Astrocyte (in vitro differentiated cells and primary cell): ENCODE measurements at regions not wholly inside any gene's neighbourhood (a gene's known extent, or its start where the extent isn't known, plus 50 kb on each side); places are given as distances from the start of the nearest gene placed in this dataset.

Experiments used
- DNase-seq: peaks from one replicate; pipeline ENCODE4 v3.0.0-alpha.2; 2010; ENCODE audit warnings: low read depth
- FAIRE-seq: peaks from 2 replicates; lab custom pipeline; 2011; peaks lifted over from hg19 to GRCh38; lab: Jason Lieb, UNC
- H2AFZ ChIP-seq: 2 replicates; pipeline ENCODE4 v1.6.0; 2012; ENCODE audit warnings: low read depth, low read length, inconsistent platforms
- H3K27ac ChIP-seq: 2 replicates; pipeline ENCODE4 v1.5.1; 2011; ENCODE audit warnings: low read depth, low read length, inconsistent platforms
- H3K27me3 ChIP-seq: 2 replicates; pipeline ENCODE4 v1.6.0; 2011; ENCODE audit warnings: low read length, inconsistent platforms; ENCODE audit not compliant: insufficient read depth
- H3K36me3 ChIP-seq: 2 replicates; pipeline ENCODE4 v1.5.1; 2011; ENCODE audit warnings: low read length, inconsistent platforms; ENCODE audit not compliant: insufficient read depth
- H3K4me1 ChIP-seq: 2 replicates; pipeline ENCODE4 v1.5.1; 2011; ENCODE audit warnings: low read length, inconsistent platforms; ENCODE audit not compliant: insufficient read depth
- H3K4me2 ChIP-seq: 2 replicates; pipeline ENCODE4 v1.6.0; 2012; ENCODE audit warnings: low read length, inconsistent platforms
- H3K4me3 ChIP-seq: 2 replicates; pipeline ENCODE4 v1.5.1; 2011; ENCODE audit warnings: low read depth, mild to moderate bottlenecking, low read length, inconsistent platforms; ENCODE audit not compliant: insufficient read depth
- H3K79me2 ChIP-seq: 2 replicates; pipeline ENCODE4 v1.6.0; 2012; ENCODE audit warnings: mild to moderate bottlenecking, low read length, inconsistent platforms; ENCODE audit not compliant: insufficient read depth
- H3K9ac ChIP-seq: 2 replicates; pipeline ENCODE4 v1.6.0; 2012; ENCODE audit warnings: mild to moderate bottlenecking, low read length, inconsistent platforms
- H3K9me3 ChIP-seq: 2 replicates; pipeline ENCODE4 v1.5.1; 2012; ENCODE audit warnings: low read depth, mild to moderate bottlenecking, low read length, inconsistent platforms; ENCODE audit not compliant: insufficient read depth
- H4K20me1 ChIP-seq: 2 replicates; pipeline ENCODE4 v1.6.0; 2012; ENCODE audit warnings: low read length, inconsistent platforms; ENCODE audit not compliant: insufficient read depth
- H3K27ac Mint-ChIP-seq: one replicate; pipeline ENCODE4 v1.8.0; 2021; ENCODE audit warnings: mild to moderate bottlenecking, mixed read lengths; ENCODE audit not compliant: unreplicated experiment
- H3K27me3 Mint-ChIP-seq: one replicate; pipeline ENCODE4 v1.8.0; 2021; ENCODE audit warnings: low read depth, mixed read lengths; ENCODE audit not compliant: unreplicated experiment
- H3K36me3 Mint-ChIP-seq: one replicate; pipeline ENCODE4 v1.8.0; 2021; ENCODE audit warnings: low read depth, mixed read lengths; ENCODE audit not compliant: unreplicated experiment
- H3K4me1 Mint-ChIP-seq: one replicate; pipeline ENCODE4 v1.8.0; 2021; ENCODE audit warnings: low read depth, mixed read lengths; ENCODE audit not compliant: unreplicated experiment
- H3K4me3 Mint-ChIP-seq: one replicate; pipeline ENCODE4 v1.8.0; 2021; ENCODE audit warnings: mild to moderate bottlenecking, moderate library complexity, mixed read lengths; ENCODE audit not compliant: unreplicated experiment
- H3K9me3 Mint-ChIP-seq: one replicate; pipeline ENCODE4 v1.8.0; 2021; ENCODE audit warnings: mild to moderate bottlenecking, mixed read lengths; ENCODE audit not compliant: unreplicated experiment
- EZH2 ChIP-seq: IDR thresholded peaks from 2 replicates; pipeline ENCODE4 v1.6.1; 2012; ENCODE audit warnings: mild to moderate bottlenecking, low read length, inconsistent platforms; ENCODE audit not compliant: insufficient read depth
- TF ChIP-seq, protein P1 (sequence below): IDR thresholded peaks from 2 replicates; pipeline ENCODE4 v1.5.1; 2011; ENCODE audit warnings: low read depth, mild to moderate bottlenecking, inconsistent platforms, low read length, moderate library complexity; ENCODE audit not compliant: insufficient read depth

DNA sequence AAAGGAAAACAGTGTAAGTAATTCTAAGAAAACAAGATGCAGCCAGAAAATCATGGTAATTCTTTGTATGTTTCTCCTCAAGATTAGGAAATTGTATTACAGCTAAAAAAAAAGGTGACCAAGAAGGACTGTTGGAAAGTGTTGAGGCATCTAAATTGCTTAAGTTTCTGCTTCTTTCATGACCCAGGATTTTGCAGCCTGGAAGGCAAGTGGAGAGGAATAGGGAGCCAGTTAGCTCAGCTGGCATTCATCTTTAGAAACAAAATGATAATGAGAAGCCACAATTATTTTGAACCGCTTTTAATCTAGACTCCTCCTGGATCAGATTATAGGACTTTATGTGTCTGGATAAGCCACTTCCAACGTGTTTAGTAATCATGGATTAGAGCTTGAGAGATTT, 56.8 kb upstream of the TMEM229A start:
- Histone ChIP-seq H3K79me2 (no peaks in the 10 kb centered on the region), H4K20me1 (no peaks in the 10 kb centered on the region), H3K27ac (no peak overlapping the region), H3K9ac (no peak overlapping the region), H3K4me1 (no peaks in the 10 kb centered on the region), H3K4me3 (no peak overlapping the region), H3K36me3 (no peaks in the 10 kb centered on the region), H3K4me2 (no peak overlapping the region), H2AFZ (no peak overlapping the region), H3K9me3 (no peaks in the 10 kb centered on the region), H3K27me3 (no peaks in the 10 kb centered on the region)
- H3K27me3 Mint-ChIP-seq, result no peaks in the 10 kb centered on the region
- no peak for FAIRE-seq
- H3K4me1 Mint-ChIP-seq, result no peaks in the 10 kb centered on the region
- H3K4me3 Mint-ChIP-seq, result no peak overlapping the region
- no peaks in the 10 kb centered on the region for H3K9me3 Mint-ChIP-seq
- DNase-seq, result no peak
- H3K27ac Mint-ChIP-seq, result no peak overlapping the region
- H3K36me3 Mint-ChIP-seq, result no peaks in the 10 kb centered on the region
- TF ChIP-seq EZH2, result no peak
- TF ChIP-seq, protein P1, sequence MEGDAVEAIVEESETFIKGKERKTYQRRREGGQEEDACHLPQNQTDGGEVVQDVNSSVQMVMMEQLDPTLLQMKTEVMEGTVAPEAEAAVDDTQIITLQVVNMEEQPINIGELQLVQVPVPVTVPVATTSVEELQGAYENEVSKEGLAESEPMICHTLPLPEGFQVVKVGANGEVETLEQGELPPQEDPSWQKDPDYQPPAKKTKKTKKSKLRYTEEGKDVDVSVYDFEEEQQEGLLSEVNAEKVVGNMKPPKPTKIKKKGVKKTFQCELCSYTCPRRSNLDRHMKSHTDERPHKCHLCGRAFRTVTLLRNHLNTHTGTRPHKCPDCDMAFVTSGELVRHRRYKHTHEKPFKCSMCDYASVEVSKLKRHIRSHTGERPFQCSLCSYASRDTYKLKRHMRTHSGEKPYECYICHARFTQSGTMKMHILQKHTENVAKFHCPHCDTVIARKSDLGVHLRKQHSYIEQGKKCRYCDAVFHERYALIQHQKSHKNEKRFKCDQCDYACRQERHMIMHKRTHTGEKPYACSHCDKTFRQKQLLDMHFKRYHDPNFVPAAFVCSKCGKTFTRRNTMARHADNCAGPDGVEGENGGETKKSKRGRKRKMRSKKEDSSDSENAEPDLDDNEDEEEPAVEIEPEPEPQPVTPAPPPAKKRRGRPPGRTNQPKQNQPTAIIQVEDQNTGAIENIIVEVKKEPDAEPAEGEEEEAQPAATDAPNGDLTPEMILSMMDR, result no peak

- Histone ChIP-seq H3K4me2 (no peak overlapping the region), H3K27ac (no peak overlapping the region), H3K9ac (no peak overlapping the region), H4K20me1 (no peaks in the 10 kb centered on the region), H3K79me2 (no peaks in the 10 kb centered on the region), H3K9me3 (no peaks in the 10 kb centered on the region), H2AFZ (no peak overlapping the region), H3K4me1 (no peaks in the 10 kb centered on the region), H3K36me3 (no peaks in the 10 kb centered on the region), H3K4me3 (no peak overlapping the region), H3K27me3 (no peaks in the 10 kb centered on the region)
- H3K4me1 Mint-ChIP-seq, result no peaks in the 10 kb centered on the region
- no peaks in the 10 kb centered on the region for H3K27me3 Mint-ChIP-seq
- FAIRE-seq, result no peak
- TF ChIP-seq, protein P1, result no peak
- TF ChIP-seq EZH2, result no peak
- no peak overlapping the region for H3K27ac Mint-ChIP-seq
- H3K9me3 Mint-ChIP-seq, result no peaks in the 10 kb centered on the region
- H3K36me3 Mint-ChIP-seq, result no peaks in the 10 kb centered on the region
- H3K4me3 Mint-ChIP-seq, result no peak overlapping the region
- DNase-seq, result peak; percentile 1
These were observed 55.7 kb upstream of the TMEM229A start for GRCh38 chr7:124088590-124088989.

GRCh38 chr7:124086843-124087242, 54.0 kb upstream of the TMEM229A start:
- no peak for DNase-seq
- Mint-ChIP-seq H3K4me1 (no peaks in the 10 kb centered on the region), H3K27me3 (peaks cover 2% of the 10 kb centered on the region), H3K9me3 (peaks cover 1% of the 10 kb centered on the region), H3K4me3 (no peak overlapping the region), H3K27ac (no peak overlapping the region), H3K36me3 (no peaks in the 10 kb centered on the region)
- H3K36me3 ChIP-seq, result no peaks in the 10 kb centered on the region
- H3K9me3 ChIP-seq, result no peaks in the 10 kb centered on the region
- TF ChIP-seq EZH2, result no peak
- TF ChIP-seq, protein P1, result no peak
- H3K79me2 ChIP-seq, result no peaks in the 10 kb centered on the region
- H3K4me3 ChIP-seq, result no peak overlapping the region
- no peaks in the 10 kb centered on the region for H3K4me1 ChIP-seq
- H3K9ac ChIP-seq, result no peak overlapping the region
- no peak for FAIRE-seq
- no peaks in the 10 kb centered on the region for H4K20me1 ChIP-seq
- no peak overlapping the region for H2AFZ ChIP-seq
- H3K27me3 ChIP-seq, result no peaks in the 10 kb centered on the region
- H3K27ac ChIP-seq, result no peak overlapping the region
- no peak overlapping the region for H3K4me2 ChIP-seq
